Activated CD8-positive, alpha-beta memory T cell treated with anti-CD3 and anti-CD28 coated beads, Interleukin-2, amount 50 U/mL, for 48 hours (primary cell): ENCODE measurements at regions not wholly inside any gene's neighbourhood (a gene's known extent, or its start where the extent isn't known, plus 50 kb on each side); places are given as distances from the start of the nearest gene placed in this dataset.

Source experiments
- DNase-seq: peaks from one replicate; pipeline ENCODE4 v3.0.0-alpha.2; 2020

DNA sequence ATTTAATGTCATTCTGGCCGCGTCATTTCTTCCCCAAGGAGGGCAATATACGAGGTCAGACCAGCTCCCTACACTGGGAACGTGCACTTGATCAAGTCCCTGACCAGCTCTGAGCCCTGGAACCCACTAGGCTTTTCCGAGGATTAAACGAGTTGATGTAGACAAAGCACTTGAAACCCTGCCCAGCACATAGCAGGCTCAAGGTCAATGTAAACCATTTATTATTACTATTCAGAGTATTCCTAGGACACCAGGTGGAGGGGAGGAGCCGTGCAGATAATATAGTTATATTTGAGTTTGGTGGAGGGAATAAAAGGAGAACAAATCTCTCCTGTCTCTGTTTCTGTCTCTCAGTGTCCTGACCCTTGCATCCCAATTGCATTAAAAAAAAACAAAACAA is 174.1 kb upstream of the IGSF21 start:
- no peak for DNase-seq

DNA sequence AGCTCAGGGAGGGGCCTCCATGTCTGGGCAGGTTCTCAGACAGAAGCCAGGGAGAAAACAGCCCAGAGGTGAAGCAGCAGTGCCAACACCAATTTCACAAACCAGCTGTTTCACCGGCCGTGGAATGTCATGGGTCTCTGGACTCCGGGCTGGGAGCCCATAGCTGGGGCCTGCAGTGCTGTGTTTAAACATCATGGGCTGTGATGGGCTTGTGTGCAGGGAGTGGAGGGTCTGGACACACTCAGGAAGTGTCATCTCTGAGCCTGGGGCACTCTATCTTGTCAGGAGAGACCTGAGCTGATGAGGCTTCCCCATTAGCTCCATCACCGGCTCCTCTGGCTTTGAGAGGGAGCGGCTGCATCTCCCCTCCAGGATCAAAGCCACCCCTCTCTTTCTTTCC is 173.6 kb upstream of the IGSF21 start:
- no peak for DNase-seq

DNA sequence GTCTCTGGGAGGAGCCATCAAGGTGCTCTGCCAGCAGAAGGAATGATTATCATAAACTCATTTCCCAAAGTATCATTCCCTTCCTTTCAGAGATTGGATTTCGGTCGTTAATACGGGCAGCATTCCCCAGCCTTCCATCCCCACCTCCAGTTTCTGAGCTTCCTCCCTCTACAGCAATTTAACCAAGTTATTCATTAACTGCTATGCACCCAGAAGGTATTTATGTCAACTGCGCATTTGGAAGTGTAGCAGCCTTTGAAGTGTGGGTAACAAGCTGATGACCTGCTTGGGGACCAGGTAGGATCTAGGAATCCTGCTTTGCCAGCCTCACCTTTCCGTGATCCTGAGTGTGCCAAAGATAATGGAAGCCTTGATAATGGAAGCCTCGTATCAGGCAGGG is 172.4 kb upstream of the IGSF21 start:
- no peak for DNase-seq

DNA sequence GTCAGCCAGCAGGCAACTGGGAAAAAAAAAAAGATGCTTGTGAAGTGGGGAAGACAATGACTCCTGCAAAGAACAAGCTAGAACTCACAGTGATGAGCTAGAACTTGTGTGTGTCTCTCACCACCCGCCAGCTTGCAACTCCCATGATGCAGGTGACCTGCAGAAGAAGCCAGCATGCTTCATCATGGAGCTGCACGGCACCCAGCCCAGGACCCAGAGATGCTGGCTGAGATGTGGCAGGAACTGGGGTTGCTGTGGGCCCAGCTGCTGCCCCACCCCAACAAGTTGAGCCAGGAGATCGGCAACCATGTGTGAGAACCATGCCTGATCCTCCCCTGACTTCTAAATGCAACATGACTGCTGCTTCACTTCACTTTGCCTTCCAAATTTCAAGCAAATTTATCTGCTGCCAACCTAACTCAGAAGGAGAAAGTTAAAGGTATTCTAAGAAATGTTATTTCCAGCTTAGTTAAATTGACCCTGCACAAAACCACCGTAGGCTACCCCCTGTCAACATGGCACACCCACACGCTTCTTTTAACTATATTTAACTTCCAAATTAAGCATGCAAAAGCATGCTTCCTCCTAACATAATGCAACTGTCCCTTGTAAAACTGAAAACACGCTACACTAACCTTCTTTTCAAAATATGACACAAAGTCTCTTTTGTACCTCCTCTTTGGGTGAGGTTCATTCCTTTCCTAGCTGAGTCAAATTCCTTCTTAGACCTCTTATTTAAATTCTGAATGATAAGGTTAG is 166.0 kb upstream of the IGSF21 start:
- no peak for DNase-seq

DNA sequence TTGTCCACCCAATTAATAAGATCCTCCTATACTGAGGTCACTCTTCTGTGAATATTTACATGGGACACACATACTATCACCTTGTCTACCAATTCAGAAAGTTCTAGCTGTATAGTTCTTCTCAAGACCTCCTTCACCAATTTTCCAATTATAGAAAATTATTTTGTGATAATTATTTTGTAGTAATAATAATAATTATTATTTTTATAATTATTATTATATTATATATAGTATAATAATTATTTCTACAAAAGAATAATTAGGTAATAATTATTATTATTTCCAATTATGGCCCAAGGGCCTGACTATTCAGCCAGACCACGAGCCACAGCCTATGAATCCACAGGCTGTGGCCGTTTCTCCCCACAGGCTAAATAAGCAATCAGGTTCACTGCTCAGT is 164.1 kb upstream of the IGSF21 start:
- no peak for DNase-seq

DNA sequence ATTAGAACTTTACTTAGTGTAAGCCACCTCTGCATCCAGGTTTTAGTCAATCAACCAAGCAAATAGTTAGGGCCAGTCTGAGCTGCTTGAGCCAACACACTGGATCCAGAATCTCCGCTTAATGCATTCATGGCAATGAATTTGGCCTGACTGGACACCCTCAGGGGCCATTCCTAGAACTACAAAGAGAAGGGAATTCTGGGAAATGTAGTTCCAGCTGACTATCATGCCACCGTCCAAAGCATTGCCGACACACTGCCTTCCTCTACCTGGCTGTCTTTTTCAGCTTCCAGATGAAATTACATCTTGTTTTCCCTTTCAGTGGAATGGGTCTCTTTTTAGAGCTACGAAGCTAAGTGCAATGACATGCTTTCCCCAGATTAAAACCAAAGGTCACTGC is 163.0 kb upstream of the IGSF21 start:
- DNase-seq = no peak

DNA sequence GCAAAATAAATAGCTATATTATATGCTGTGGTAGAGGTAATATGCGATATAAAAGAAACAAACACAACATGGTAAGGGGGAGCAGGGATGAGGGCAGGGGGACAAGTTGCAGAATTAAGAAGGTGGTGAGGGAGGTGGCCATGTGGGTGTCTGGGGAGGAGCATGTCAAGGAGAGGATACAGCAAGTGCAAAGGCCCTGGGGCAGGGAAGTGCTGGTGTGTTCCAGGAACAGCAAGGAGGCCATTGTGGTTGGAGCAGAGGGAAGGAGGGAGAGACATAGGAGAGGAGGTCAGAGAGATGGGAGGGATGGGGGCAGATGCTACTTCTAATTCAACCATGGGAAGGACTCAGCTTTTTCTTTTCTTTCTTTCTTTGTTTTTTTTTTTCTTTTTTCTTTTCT is 161.2 kb upstream of the IGSF21 start:
- no peak for DNase-seq

DNA sequence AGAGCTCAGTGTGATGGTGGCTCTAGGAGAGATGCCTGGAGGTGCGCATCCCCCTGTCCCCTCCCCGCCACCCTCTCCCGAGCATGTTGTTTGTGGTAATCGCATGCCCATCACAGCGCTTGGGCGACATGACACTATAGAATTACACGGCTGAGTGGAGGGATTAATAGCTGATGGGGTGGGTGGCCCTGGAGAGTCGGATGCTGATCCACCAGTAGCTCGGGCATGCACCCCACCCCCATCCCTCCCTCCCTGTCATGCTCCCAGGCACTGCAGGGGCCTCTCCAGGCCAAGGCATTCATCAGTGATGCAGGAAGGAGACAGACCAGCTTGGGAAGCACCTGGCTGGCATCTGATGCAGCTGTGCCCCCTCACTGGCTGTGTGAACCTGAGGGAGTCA is 159.0 kb upstream of the IGSF21 start:
- no peak for DNase-seq

DNA sequence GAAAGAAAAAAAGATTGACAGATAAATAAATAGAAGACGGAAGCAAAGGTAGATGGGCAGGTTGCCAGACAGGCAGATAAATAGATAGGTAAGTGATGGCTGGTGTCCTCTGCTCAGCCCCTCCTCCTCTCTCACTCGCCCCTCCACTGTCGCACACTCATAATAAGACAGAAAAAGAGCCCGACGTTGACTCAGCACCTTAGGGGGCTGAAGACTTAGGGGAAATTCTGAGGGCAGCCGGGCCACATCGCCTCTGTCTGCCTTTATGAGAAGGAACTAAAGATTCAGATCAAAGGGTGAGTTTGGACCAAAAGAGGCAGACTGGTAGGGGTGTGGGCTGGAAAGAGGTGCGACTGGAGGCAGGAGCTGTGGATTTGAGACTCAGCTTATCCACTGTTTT is 158.1 kb upstream of the IGSF21 start:
- no peak for DNase-seq

DNA sequence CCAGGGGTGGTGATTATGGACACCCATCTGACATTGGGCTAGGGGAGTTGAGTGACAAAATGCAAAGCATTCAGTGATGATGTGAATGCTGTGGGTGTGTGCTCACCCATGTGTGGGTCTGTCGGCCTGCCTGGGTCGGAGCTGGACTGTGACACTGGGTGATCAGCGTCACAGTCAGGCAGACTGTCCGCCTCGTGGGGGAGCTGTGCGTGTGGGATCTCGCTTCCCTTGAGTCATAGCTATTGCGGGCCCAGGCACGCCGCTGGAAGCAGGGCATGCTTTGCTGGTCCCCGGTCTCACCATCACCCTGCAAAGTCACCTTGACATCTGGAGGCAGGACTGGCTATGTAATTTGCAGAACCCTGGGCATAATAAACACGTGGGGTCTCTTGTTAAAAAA is 156.9 kb upstream of the IGSF21 start:
- no peak for DNase-seq

DNA sequence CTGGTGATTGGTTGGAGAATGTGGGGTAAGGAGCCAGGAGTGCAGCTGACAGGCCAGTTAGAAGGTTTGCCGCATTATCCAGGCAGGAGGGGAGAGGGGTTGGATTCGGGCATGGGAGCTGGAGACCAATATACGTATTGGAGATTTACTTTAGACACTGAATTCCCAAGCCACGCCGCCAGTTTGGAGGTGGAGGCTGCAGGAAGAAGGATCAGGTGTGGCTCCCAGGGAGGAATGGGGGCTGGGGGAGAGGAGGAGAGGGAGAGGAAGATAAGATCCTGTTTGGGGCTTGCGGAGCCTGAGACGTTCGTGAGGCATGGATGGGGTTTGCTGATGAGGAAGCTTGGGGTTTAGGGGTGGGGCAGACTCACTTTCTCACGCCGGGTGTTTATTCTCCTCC is 155.1 kb upstream of the IGSF21 start:
- DNase-seq = no peak

DNA sequence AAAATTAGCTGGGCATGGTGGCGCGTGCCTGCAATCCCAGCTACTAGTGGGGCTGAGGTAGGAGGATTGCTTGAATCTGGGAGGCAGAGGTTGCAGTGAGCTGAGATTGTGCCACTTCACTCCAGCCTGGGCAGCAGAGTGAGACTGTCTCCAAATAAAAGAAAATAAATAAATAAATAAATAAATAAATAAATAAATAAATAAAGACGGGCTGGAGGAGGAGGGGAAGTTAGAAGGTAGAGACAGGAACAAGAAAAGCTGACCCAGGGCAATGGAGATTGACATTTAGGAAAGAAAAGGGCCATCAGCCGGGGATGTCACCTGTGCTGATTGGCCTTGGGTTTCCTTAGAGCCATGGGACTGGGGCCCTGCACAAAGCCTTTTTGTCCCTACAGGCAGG is 153.7 kb upstream of the IGSF21 start:
- DNase-seq = no peak

DNA sequence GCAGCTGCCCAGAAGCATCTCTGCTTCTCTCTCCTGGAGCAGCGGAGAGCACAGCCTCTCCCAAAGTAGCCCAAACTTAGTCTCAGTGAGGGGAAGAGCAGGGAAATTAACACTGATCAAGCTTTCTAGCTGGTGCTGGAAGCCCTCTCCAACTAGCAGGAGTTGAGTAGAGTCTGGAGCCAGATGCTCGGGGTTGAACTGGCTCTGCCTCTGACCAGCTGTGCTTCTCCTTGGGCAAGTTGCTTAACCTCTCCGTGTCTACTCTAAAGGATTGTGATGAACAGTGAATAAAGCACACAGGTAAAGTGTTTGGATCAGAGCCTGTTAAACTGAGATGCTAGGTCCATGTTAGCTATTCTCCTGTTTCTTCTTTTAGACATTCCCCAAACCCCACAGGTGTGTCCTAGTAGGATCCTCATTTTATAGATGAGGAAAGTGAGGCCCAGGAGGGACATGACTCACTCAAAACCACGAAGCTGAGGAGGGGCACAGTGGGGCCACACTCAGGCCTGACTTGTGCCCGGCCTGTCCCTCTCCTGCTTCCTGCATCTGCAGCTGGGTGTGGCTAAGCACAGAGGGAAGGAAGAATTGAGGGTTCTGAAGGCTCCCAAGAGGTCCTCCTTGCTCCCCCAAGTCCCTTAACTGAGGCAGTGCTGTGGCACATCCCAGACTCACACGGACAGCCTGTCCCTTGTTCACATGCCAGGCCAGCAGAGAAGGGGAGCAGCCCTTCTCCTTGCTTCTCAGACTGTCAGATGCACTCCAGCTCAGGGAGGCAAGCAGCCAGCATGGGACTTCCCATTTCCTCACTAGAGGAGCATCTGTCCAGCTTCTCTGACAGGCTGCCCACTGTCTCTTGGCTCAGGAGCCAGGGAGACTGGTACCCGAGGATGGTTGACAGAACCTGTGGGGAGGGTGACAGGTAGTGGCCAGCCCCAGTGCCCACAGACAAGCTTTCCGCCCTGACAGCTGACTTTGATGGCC is 152.0 kb upstream of the IGSF21 start:
- DNase-seq = no peak

DNA sequence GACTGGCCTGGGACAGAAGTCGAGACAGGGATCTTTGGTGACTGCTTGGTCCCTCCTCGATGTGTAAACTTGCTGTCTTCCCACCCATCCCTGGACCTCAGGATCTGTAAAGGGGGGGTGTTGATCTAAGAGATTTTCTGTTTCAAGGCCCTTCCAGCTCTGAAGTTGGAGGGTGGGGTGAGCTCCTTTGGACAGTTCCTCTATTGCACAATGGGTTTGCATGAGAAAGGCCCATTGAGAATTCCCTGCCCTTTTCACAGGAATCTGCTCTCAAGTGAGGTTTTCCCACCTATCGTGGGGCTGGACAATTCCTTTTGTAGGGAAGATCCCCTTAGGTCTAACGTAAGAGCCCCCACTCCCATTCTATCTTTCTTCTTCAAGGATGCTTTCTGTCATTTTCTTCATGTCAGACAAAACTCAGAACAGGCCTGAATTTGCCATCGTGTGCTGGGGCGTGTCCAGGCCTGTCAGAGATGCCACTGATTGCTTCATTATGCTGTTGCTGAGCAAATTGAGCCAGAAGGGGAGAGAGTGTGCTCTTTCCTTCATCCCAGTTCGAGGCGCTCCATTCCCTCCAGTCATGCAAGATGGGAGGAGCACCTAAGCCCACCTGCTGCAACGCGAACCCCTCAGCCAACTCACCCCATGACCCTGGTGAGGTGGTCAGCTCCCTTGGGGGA is 149.9 kb upstream of the IGSF21 start:
- DNase-seq = no peak

DNA sequence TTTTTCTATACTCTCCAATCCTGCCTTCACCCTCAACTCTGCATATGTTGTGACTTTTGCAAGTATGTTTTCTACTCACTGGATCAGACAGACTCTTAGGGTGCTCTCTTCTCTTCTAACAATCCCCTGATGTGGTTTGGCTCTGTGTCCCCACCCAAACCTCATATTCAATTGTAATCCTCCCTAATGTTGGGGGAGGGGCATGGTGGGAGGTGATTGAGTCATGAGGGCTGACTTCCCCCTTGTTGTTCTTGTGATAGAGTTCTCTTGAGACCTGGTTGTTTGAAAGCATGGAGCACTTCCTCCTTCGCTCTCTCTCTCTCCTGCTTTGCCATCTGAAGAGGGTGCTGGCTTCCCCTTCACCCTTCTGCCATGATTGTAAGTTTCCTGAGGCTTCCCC is 148.9 kb upstream of the IGSF21 start:
- no peak for DNase-seq

DNA sequence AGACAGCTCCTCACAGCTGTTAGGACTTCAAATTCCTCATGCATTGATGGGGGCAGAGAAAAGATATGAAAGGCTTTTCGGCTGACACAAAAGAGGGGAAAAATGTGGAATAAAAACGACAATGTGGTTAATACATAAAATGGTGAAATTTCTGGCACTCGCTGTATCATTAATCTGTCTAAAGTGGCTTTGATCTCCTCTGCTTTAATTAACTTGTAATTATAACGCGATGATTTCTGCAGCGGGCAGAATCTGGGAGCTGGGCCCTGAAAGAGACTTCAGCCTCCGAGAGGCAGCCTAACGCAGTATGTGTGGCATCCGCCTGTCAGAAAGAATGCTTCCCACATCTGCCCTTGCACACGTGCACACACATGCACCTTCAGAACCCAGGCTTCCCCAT is 144.1 kb upstream of the IGSF21 start:
- no peak for DNase-seq

DNA sequence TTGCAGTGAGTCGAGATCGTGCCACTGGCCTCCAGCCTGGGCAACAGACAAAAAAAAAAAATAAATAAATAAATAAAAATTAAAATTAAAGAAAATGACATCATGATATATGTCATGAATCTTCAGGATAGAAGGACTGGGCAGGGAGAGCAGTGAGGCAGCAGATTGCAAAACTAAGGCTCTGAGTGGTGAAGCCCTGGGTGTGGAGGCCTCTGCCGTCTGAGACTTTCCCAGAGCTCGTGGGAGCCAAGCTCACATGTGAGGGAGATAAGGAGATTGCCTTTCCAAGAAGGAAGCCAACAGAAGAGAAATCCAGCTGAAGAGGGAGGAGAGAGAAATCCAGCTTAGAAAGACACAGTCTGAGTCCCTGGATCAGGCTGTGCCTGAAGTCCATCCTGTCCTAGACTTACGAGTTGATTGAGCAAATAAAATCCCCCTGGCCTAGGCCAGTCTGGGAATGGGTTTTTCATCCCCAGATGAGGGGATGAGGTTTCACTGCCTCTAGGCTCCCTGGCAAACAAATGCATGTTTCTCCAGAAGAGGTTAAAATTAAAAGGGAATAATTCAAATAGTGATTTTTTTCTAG is 142.0 kb upstream of the IGSF21 start:
- DNase-seq = no peak

DNA sequence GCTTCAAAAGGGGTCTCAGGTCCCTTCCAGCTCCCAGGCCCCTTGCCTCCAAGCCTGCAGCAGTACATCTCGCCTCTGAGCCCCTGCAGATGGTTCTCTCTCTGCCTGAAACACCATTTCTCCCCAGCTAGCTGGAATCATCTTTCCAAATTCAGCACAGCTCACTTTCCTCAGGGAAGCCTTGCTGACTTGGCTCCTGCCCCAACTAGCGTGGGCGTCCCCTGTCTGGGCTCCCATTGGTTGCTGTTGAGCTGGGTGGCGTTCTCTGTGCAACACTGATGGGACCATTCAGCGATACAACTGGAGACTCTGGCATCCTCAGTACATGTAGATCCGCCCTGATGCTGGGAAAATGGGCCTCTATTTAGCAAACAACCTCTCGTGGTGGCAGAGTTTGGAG is 141.3 kb upstream of the IGSF21 start:
- no peak for DNase-seq

DNA sequence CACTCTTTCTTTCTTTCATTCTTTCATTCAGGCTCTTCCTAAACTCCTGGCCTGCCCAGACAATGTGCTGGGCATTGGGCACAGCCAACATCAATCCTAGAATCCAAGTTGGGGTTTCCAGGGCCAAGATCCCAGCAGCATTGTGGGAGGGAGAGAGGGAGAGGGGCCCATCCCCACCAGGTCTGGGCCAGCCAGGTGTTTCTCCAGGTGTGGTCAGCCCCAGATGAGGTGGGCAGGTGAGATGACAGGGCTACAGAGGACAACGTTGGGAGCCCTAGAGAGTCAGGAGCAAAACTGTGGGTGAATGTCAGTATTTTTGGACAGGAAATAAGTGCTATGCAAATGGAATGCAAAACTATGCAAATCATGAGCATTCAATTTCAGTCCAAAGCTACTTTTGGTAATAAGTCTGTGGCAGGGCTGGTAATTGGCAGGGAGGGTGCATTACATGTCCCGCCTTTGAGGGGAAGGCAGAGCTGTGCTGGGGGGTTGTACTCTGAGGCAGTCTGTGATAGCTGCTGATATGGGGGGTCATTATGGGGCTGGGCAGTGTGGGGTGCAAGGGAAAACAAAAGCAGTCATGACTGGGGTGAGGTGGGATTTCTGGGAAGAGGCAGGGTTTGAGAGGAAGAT is 139.9 kb upstream of the IGSF21 start:
- DNase-seq = no peak

DNA sequence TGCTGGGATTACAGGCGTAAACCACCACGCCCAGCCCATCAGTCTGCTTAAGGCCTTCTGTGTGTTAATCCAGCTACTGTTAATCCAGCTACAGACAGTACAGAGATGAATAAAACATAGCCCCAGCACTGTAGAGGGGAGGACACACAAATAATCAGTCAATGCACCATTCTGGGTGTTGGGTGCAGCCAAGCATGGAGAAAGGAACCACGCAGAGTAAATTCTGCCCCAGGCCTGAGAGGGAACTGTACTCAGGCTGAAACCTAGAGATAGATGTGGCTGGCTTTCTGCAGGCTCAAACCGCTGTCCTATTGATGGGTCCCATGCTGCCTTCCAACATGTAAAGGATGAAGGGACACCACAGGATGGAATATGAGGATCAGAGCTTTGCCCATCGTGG is 136.8 kb upstream of the IGSF21 start:
- DNase-seq = no peak

DNA sequence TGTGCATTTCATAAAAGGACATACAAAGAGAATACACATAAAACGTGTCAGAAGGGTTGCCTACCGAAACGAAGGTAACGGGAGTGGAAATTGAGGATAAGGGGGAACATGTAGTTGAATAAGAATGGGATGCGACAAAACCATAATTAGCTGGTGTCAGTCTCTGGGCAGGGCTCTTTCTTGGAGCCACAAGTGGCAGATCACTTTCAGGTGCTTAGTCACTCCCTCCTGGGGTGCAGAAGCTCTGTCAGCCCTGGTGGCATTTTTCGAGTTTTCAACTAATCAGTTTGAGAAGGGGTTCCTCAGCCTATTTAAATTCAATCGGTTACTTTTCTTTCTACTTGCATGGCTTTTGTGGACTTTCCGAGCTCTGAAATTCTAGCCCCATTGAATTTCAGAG is 133.9 kb upstream of the IGSF21 start:
- no peak for DNase-seq

DNA sequence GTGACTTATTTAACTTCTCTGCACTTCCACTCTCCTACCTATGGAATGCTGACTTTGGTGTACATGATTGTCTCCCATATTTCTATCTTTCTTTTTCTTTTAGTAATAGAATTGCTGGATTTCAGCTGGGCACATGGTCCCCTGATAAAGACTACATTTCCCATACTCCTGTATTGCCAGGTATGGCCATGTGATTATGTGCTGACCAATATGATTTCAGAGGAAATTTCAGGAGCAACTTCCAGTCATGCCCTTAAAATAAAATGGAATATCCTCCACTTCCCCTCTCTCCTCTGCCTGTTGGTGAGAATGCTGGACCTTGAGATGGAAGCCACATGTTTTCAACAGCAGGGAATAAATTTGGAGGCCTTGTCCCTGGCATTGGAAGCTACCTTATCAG is 130.7 kb upstream of the IGSF21 start:
- no peak for DNase-seq

DNA sequence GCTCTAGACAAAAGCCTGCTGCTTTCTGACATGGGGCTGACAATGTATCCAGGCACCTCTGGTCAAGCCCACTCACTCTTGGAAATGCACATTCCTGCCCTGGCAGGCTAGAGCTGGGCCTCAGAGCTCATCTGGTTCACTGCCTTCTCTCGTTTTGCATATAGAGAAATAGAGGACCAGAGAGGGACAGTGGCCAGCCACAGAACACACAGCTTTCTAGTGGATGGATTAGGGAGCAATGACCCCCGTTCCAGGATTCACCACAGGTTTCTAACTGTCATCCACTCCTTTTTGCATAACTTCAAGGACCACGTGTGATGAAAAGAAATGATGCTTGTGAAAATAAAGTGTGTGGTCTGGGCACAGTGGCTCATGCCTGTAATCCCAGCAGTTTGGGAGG is 129.6 kb upstream of the IGSF21 start:
- no peak for DNase-seq
